HAP-1 (cell line): ENCODE measurements at regions not wholly inside any gene's neighbourhood (a gene's known extent, or its start where the extent isn't known, plus 50 kb on each side); places are given as distances from the start of the nearest gene placed in this dataset.
"Not testable (repeated sequence)": the region's sequence is repeated elsewhere in the genome, so short reads cannot be mapped to it uniquely, and the experiment has no call there.

Experiments
- DNase-seq, 2 experiments: peaks; one replicate each; pipeline ENCODE4 v3.0.0-alpha.2; 2016 to 2020; ENCODE audit warnings: low spot score in 2 of 2
- H3K27me3 ChIP-seq: fragments of 250-450 bp; sonication (Bioruptor Pico); 2 replicates; pipeline ENCODE4 v1.5.1; 2020; ENCODE audit warnings: low read depth, mild to moderate bottlenecking, moderate library complexity
- H3K36me3 ChIP-seq: fragments of 250-450 bp; sonication (Bioruptor Pico); replicated peaks from 2 replicates; pipeline ENCODE4 v1.5.1; 2020; ENCODE audit warnings: mild to moderate bottlenecking
- H3K4me1 ChIP-seq: fragments of 250-450 bp; sonication (Bioruptor Pico); 2 replicates; pipeline ENCODE4 v1.5.1; 2020; ENCODE audit warnings: mild to moderate bottlenecking
- H3K4me3 ChIP-seq: fragments of 250-450 bp; sonication (Bioruptor Pico); 2 replicates; pipeline ENCODE4 v1.5.1; 2020; ENCODE audit warnings: mild to moderate bottlenecking, moderate library complexity
- H3K9me3 ChIP-seq: fragments of 250-450 bp; sonication (Bioruptor Pico); 2 replicates; pipeline ENCODE4 v1.5.1; 2020; ENCODE audit warnings: mild to moderate bottlenecking, moderate library complexity
- in situ Hi-C: fragments of 300-500 bp; cut with MboI; formaldehyde crosslinking; loops from 3 replicates; pipeline ENCODE4 v1.14.3; 2020; ENCODE audit warnings: low sequenced_read_pairs, inconsistent platforms, mixed read lengths

- H3K4me3 ChIP-seq = no peak overlapping the region
- in situ Hi-C loops = no loop called here
- H3K27me3 ChIP-seq = no peaks in the 10 kb centered on the region
- no peaks in the 10 kb centered on the region for H3K9me3 ChIP-seq
- DNase-seq = no peak
- H3K36me3 ChIP-seq = no peaks in the 10 kb centered on the region
- H3K4me1 ChIP-seq = no peaks in the 10 kb centered on the region
Measured at GRCh38 chr20:47980336-47981177, 195.3 kb upstream of the SULF2 start.

GRCh38 chr20:47979361-47980095 lies 194.2 kb upstream of the SULF2 start:
- H3K9me3 ChIP-seq, H3K36me3 ChIP-seq, in situ Hi-C loops, H3K4me1 ChIP-seq, H3K4me3 ChIP-seq, DNase-seq, H3K27me3 ChIP-seq: not testable (repeated sequence)

- H3K4me1 ChIP-seq, H3K9me3 ChIP-seq, in situ Hi-C loops, H3K4me3 ChIP-seq, H3K36me3 ChIP-seq, DNase-seq, H3K27me3 ChIP-seq: not testable (repeated sequence)
Measured at GRCh38 chr20:47978428-47979120, 193.3 kb upstream of the SULF2 start.

- H3K36me3 ChIP-seq, H3K27me3 ChIP-seq, H3K4me1 ChIP-seq, DNase-seq, H3K4me3 ChIP-seq, in situ Hi-C loops, H3K9me3 ChIP-seq: not testable (repeated sequence)
Measured at GRCh38 chr20:47977789-47978252, 192.5 kb upstream of the SULF2 start.

GRCh38 chr20:47977017-47977788 lies 191.9 kb upstream of the SULF2 start:
- H3K36me3 ChIP-seq, DNase-seq, in situ Hi-C loops, H3K4me3 ChIP-seq, H3K9me3 ChIP-seq, H3K4me1 ChIP-seq, H3K27me3 ChIP-seq: not testable (repeated sequence)

- Histone ChIP-seq H3K4me1 (peaks cover 13% of the 10 kb centered on the region), H3K36me3 (no peaks in the 10 kb centered on the region), H3K27me3 (no peaks in the 10 kb centered on the region), H3K9me3 (no peaks in the 10 kb centered on the region), H3K4me3 (no peak overlapping the region)
- no peak for DNase-seq
- in situ Hi-C loops = no loop called here
Measured at GRCh38 chr20:47974234-47974878, 189.1 kb upstream of the SULF2 start.

GRCh38 chr20:47973519-47974233 lies 188.4 kb upstream of the SULF2 start:
- H3K27me3 ChIP-seq = no peaks in the 10 kb centered on the region
- no peaks in the 10 kb centered on the region for H3K9me3 ChIP-seq
- H3K4me1 ChIP-seq = peaks cover 13% of the 10 kb centered on the region
- H3K4me3 ChIP-seq = no peak overlapping the region
- H3K36me3 ChIP-seq = no peaks in the 10 kb centered on the region
- no peak for DNase-seq
- in situ Hi-C loops = no loop called here

- H3K4me3 ChIP-seq = no peak overlapping the region
- peaks cover 13% of the 10 kb centered on the region for H3K4me1 ChIP-seq
- H3K9me3 ChIP-seq = no peaks in the 10 kb centered on the region
- H3K27me3 ChIP-seq = no peaks in the 10 kb centered on the region
- in situ Hi-C loops = no loop called here
- no peak for DNase-seq
- no peaks in the 10 kb centered on the region for H3K36me3 ChIP-seq
Measured at GRCh38 chr20:47972916-47973309, 187.6 kb upstream of the SULF2 start.

GRCh38 chr20:47972297-47972915 lies 187.1 kb upstream of the SULF2 start:
- peaks cover 13% of the 10 kb centered on the region for H3K4me1 ChIP-seq
- in situ Hi-C loops, H3K27me3 ChIP-seq, H3K36me3 ChIP-seq, H3K4me3 ChIP-seq, H3K9me3 ChIP-seq: not testable (repeated sequence)
- peak in 1 of 2 experiments; percentile 51 for DNase-seq

- peak; percentile 55 to 87 for DNase-seq
- H3K4me3 ChIP-seq = no peak overlapping the region
- H3K36me3 ChIP-seq = no peaks in the 10 kb centered on the region
- peaks cover 13% of the 10 kb centered on the region for H3K4me1 ChIP-seq
- H3K9me3 ChIP-seq = no peaks in the 10 kb centered on the region
- in situ Hi-C loops = no loop called here
- H3K27me3 ChIP-seq = no peaks in the 10 kb centered on the region
Measured at GRCh38 chr20:47971058-47971791, 185.9 kb upstream of the SULF2 start.

GRCh38 chr20:47970282-47970903 lies 185.1 kb upstream of the SULF2 start:
- in situ Hi-C loops = no loop called here
- Histone ChIP-seq H3K36me3 (no peaks in the 10 kb centered on the region), H3K4me1 (peaks cover 13% of the 10 kb centered on the region), H3K4me3 (no peak overlapping the region), H3K27me3 (no peaks in the 10 kb centered on the region), H3K9me3 (no peaks in the 10 kb centered on the region)
- no peak for DNase-seq
